HG02973 (cell line): ENCODE measurements at regions not wholly inside any gene's neighbourhood (a gene's known extent, or its start where the extent isn't known, plus 50 kb on each side); places are given as distances from the start of the nearest gene placed in this dataset.

Experiments used
- ATAC-seq: cut with Tn5 transposase; IDR thresholded peaks from one replicate; pipeline ENCODE4 v1.9.1; 2021; ENCODE audit warnings: moderate library complexity; ENCODE audit not compliant: unreplicated experiment

GRCh38 chr16:62585041-62585545, 548.9 kb upstream of the CDH8 start:
- ATAC-seq: no peak

GRCh38 chr16:62583414-62583813, 547.2 kb upstream of the CDH8 start:
- no peak for ATAC-seq

- ATAC-seq: no peak
These were observed 537.2 kb upstream of the CDH8 start for GRCh38 chr16:62573466-62573865.

- ATAC-seq: no peak
These were observed 532.7 kb upstream of the CDH8 start for GRCh38 chr16:62568926-62569325.

- no peak for ATAC-seq
These were observed 529.5 kb upstream of the CDH8 start for GRCh38 chr16:62565706-62566105.

GRCh38 chr16:62564291-62564690, 528.1 kb upstream of the CDH8 start:
- ATAC-seq: no peak

GRCh38 chr16:62562121-62562520, 525.9 kb upstream of the CDH8 start:
- ATAC-seq: no peak

- ATAC-seq: no peak
These were observed 513.6 kb upstream of the CDH8 start for GRCh38 chr16:62549875-62550274.

GRCh38 chr16:62548095-62548494, 511.9 kb upstream of the CDH8 start:
- ATAC-seq: no peak

- ATAC-seq: no peak
These were observed 510.5 kb upstream of the CDH8 start for GRCh38 chr16:62546701-62547100.

- ATAC-seq: no peak
These were observed 508.8 kb upstream of the CDH8 start for GRCh38 chr16:62545039-62545438.

GRCh38 chr16:62543516-62543915, 507.3 kb upstream of the CDH8 start:
- ATAC-seq: no peak

GRCh38 chr16:62539657-62540056, 503.4 kb upstream of the CDH8 start:
- ATAC-seq: no peak

- ATAC-seq: no peak
These were observed 494.2 kb upstream of the CDH8 start for GRCh38 chr16:62530426-62530825.

- no peak for ATAC-seq
These were observed 479.8 kb upstream of the CDH8 start for GRCh38 chr16:62516001-62516400.

GRCh38 chr16:62503073-62503472, 466.8 kb upstream of the CDH8 start:
- no peak for ATAC-seq

GRCh38 chr16:62478903-62479458, 442.7 kb upstream of the CDH8 start:
- no peak for ATAC-seq

- no peak for ATAC-seq
These were observed 441.6 kb upstream of the CDH8 start for GRCh38 chr16:62477796-62478195.

- ATAC-seq: no peak
These were observed 439.3 kb upstream of the CDH8 start for GRCh38 chr16:62475573-62475972.

GRCh38 chr16:62462971-62463370, 426.7 kb upstream of the CDH8 start:
- ATAC-seq: no peak

- no peak for ATAC-seq
These were observed 414.1 kb upstream of the CDH8 start for GRCh38 chr16:62450291-62450690.

GRCh38 chr16:62445909-62446308, 409.7 kb upstream of the CDH8 start:
- no peak for ATAC-seq

GRCh38 chr16:62424206-62424605, 388.0 kb upstream of the CDH8 start:
- no peak for ATAC-seq
